NCI-H146 treated with DMSO at 0.1 percent for 48 hours (cell line): ENCODE measurements at regions not wholly inside any gene's neighbourhood (a gene's known extent, or its start where the extent isn't known, plus 50 kb on each side); places are given as distances from the start of the nearest gene placed in this dataset.
"Not testable (repeated sequence)": the region's sequence is repeated elsewhere in the genome, so short reads cannot be mapped to it uniquely, and the experiment has no call there.

Experiments
- DNase-seq: peaks from one replicate; lab custom pipeline; 2025; ENCODE audit not compliant: unreplicated experiment; lab: John Stamatoyannopoulos, UW

GRCh38 chr11:11722246-11722645 is 100.4 kb upstream of the GALNT18 start:
- no peak for DNase-seq

GRCh38 chr11:11718511-11718910 is 96.7 kb upstream of the GALNT18 start:
- no peak for DNase-seq

- DNase-seq, result no peak
Measured at GRCh38 chr11:11717064-11717725, 95.4 kb upstream of the GALNT18 start.

- DNase-seq, result not testable (repeated sequence)
Measured at GRCh38 chr11:11715075-11715474, 93.3 kb upstream of the GALNT18 start.

GRCh38 chr11:11710556-11710955 is 88.8 kb upstream of the GALNT18 start:
- DNase-seq, result no peak

GRCh38 chr11:11709447-11710239 is 87.8 kb upstream of the GALNT18 start:
- DNase-seq, result no peak

GRCh38 chr11:11708256-11708655 is 86.5 kb upstream of the GALNT18 start:
- DNase-seq, result no peak

GRCh38 chr11:11706028-11706427 is 84.2 kb upstream of the GALNT18 start:
- no peak for DNase-seq

- DNase-seq, result no peak
Measured at GRCh38 chr11:11703885-11704284, 82.1 kb upstream of the GALNT18 start.

GRCh38 chr11:11701070-11701469 is 79.3 kb upstream of the GALNT18 start:
- DNase-seq, result no peak

GRCh38 chr11:11697796-11698195 is 76.0 kb upstream of the GALNT18 start:
- DNase-seq, result no peak

GRCh38 chr11:11691296-11692151 is 69.7 kb upstream of the GALNT18 start:
- DNase-seq, result peak; percentile 69

GRCh38 chr11:11681536-11681935 is 59.7 kb upstream of the GALNT18 start:
- DNase-seq, result no peak

GRCh38 chr11:11677672-11678356 is 56.0 kb upstream of the GALNT18 start:
- DNase-seq, result no peak

- no peak for DNase-seq
Measured at GRCh38 chr11:11675671-11676181, 53.9 kb upstream of the GALNT18 start.

- DNase-seq, result no peak
Measured at GRCh38 chr11:11672789-11673188, 51.0 kb upstream of the GALNT18 start.

- DNase-seq, result no peak
Measured at GRCh38 chr11:11672101-11672500, 50.3 kb upstream of the GALNT18 start.
